Kidney (tissue), 13 donors: ENCODE measurements at regions not wholly inside any gene's neighbourhood (a gene's known extent, or its start where the extent isn't known, plus 50 kb on each side); places are given as distances from the start of the nearest gene placed in this dataset.

Experiments used
- DNase-seq, 5 donors: peaks; one replicate each; pipeline ENCODE4 v3.0.0-alpha.2; 2013 to 2020
- FAIRE-seq: peaks from 2 replicates; lab custom pipeline; 2012; peaks lifted over from hg19 to GRCh38; lab: Jason Lieb, UNC
- H3K27ac ChIP-seq, 2 donors: one replicate each; pipeline ENCODE4 v1.7.0; 2013; ENCODE audit warnings: low read depth in 2 of 2, low read length in 2 of 2, inconsistent platforms in 1 of 2
- H3K27me3 ChIP-seq: one replicate; pipeline ENCODE4 v1.7.1; 2013; ENCODE audit warnings: low read length, inconsistent platforms; ENCODE audit not compliant: control insufficient read depth, insufficient read depth
- H3K36me3 ChIP-seq, 3 donors: one replicate each; pipeline versions ENCODE4 v1.7.0 to v1.7.1; 2013; ENCODE audit warnings: low read length in 3 of 3, control low read depth in 1 of 3, inconsistent platforms in 1 of 3; ENCODE audit not compliant: insufficient read depth in 3 of 3, control insufficient read depth in 2 of 3
- H3K4me1 ChIP-seq, 3 donors: one replicate each; pipeline versions ENCODE4 v1.7.0 to v1.7.1; 2013; ENCODE audit warnings: low read length in 3 of 3, inconsistent platforms in 1 of 3, low read depth in 1 of 3; ENCODE audit not compliant: control insufficient read depth in 2 of 3, insufficient read depth in 2 of 3
- H3K4me3 ChIP-seq, 3 donors: one replicate each; pipeline versions ENCODE4 v1.7.0 to v1.8.1; 2013; ENCODE audit warnings: low read length in 3 of 3, control low read depth in 1 of 3, inconsistent platforms in 1 of 3
- H3K9ac ChIP-seq, 3 donors: one replicate each; pipeline versions ENCODE4 v1.7.0 to v1.7.1; 2013; ENCODE audit warnings: low read length in 3 of 3, control low read depth in 1 of 3, inconsistent platforms in 1 of 3
- H3K9me3 ChIP-seq, 3 donors: one replicate each; pipeline versions ENCODE4 v1.7.0 to v1.7.1; 2013; ENCODE audit warnings: low read length in 3 of 3, control low read depth in 1 of 3, inconsistent platforms in 1 of 3; ENCODE audit not compliant: control insufficient read depth in 2 of 3, insufficient read depth in 1 of 3
- intact Hi-C: fragments of 100-400 bp; cut with DNase I; formaldehyde crosslinking; loops from one replicate; pipeline ENCODE4 v1.11.1; 2022
- TF ChIP-seq, protein P1 (sequence below): IDR thresholded peaks from 3 replicates; pipeline ENCODE4 v1.5.1; 2012; ENCODE audit warnings: mild to moderate bottlenecking, moderate library complexity, borderline replicate concordance; ENCODE audit not compliant: insufficient read depth; ENCODE audit errors: extremely low read depth
- donor health status: control.
- donor health status: control.
- donor health status: control.
- donor health status: control.
- donor health status: control.
- donor health status: DM: yes; HTN: yes; CAD: no.
- donor health status: Normal renal cell carcinoma (clear cell type).

- Histone ChIP-seq H3K27me3 (no peaks in the 10 kb centered on the region), H3K4me1 (no peaks in the 10 kb centered on the region), H3K4me3 (no peak overlapping the region), H3K9ac (no peak overlapping the region), H3K9me3 (no peaks in the 10 kb centered on the region), H3K27ac (no peak overlapping the region), H3K36me3 (no peaks in the 10 kb centered on the region)
- FAIRE-seq (no peak), DNase-seq (no peak)
- TF ChIP-seq, protein P1, sequence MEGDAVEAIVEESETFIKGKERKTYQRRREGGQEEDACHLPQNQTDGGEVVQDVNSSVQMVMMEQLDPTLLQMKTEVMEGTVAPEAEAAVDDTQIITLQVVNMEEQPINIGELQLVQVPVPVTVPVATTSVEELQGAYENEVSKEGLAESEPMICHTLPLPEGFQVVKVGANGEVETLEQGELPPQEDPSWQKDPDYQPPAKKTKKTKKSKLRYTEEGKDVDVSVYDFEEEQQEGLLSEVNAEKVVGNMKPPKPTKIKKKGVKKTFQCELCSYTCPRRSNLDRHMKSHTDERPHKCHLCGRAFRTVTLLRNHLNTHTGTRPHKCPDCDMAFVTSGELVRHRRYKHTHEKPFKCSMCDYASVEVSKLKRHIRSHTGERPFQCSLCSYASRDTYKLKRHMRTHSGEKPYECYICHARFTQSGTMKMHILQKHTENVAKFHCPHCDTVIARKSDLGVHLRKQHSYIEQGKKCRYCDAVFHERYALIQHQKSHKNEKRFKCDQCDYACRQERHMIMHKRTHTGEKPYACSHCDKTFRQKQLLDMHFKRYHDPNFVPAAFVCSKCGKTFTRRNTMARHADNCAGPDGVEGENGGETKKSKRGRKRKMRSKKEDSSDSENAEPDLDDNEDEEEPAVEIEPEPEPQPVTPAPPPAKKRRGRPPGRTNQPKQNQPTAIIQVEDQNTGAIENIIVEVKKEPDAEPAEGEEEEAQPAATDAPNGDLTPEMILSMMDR, result no peak
- intact Hi-C loops, result no loop called here
These were observed 255.6 kb downstream of the ASMT start for GRCh38 chrX:1870421-1870820.

GRCh38 chrX:1871887-1872286, 257.0 kb downstream of the ASMT start:
- DNase-seq, result no peak
- Histone ChIP-seq H3K36me3 (no peaks in the 10 kb centered on the region), H3K4me3 (no peak overlapping the region), H3K4me1 (no peaks in the 10 kb centered on the region), H3K9me3 (no peaks in the 10 kb centered on the region), H3K9ac (no peak overlapping the region), H3K27ac (no peak overlapping the region), H3K27me3 (no peaks in the 10 kb centered on the region)
- intact Hi-C loops, result no loop called here
- no peak for FAIRE-seq
- TF ChIP-seq, protein P1, result no peak

- intact Hi-C loops, result no loop called here
- Histone ChIP-seq H3K9me3 (no peaks in the 10 kb centered on the region), H3K27ac (no peak overlapping the region), H3K27me3 (no peaks in the 10 kb centered on the region), H3K4me1 (no peaks in the 10 kb centered on the region), H3K4me3 (no peak overlapping the region), H3K36me3 (no peaks in the 10 kb centered on the region), H3K9ac (no peak overlapping the region)
- TF ChIP-seq, protein P1, result no peak
- FAIRE-seq, result no peak
- DNase-seq, result no peak
These were observed 258.8 kb downstream of the ASMT start for GRCh38 chrX:1873671-1874070.

- intact Hi-C loops, result no loop called here
- TF ChIP-seq, protein P1, result no peak
- DNase-seq, result no peak
- no peak overlapping the region for H3K27ac ChIP-seq
- no peaks in the 10 kb centered on the region for H3K9me3 ChIP-seq
- H3K9ac ChIP-seq, result no peak overlapping the region
- H3K4me3 ChIP-seq, result no peak overlapping the region
- no peaks in the 10 kb centered on the region for H3K36me3 ChIP-seq
- no peaks in the 10 kb centered on the region for H3K4me1 ChIP-seq
- FAIRE-seq, result no peak
- H3K27me3 ChIP-seq, result no peaks in the 10 kb centered on the region
These were observed 259.6 kb downstream of the ASMT start for GRCh38 chrX:1874416-1874815.
